GM08714 (cell line): ENCODE measurements at regions not wholly inside any gene's neighbourhood (a gene's known extent, or its start where the extent isn't known, plus 50 kb on each side); places are given as distances from the start of the nearest gene placed in this dataset.

Experiments
- H3K4me3 ChIP-seq: fragments of 200-500 bp; sonication (Bioruptor generic); 2 replicates; pipeline ENCODE4 v1.5.1; 2014; ENCODE audit warnings: mild to moderate bottlenecking, low read length, inconsistent platforms
- ZNF274 ChIP-seq: IDR thresholded peaks from 2 replicates; pipeline ENCODE4 v1.6.1; 2012; ENCODE audit warnings: mild to moderate bottlenecking, low read depth, low read length

GRCh38 chr3:64359735-64360134 is 134.5 kb upstream of the PRICKLE2 start:
- TF ChIP-seq ZNF274 = no peak
- no peak overlapping the region for H3K4me3 ChIP-seq

GRCh38 chr3:64358853-64359252 is 133.6 kb upstream of the PRICKLE2 start:
- H3K4me3 ChIP-seq = no peak overlapping the region
- no peak for TF ChIP-seq ZNF274

- no peak overlapping the region for H3K4me3 ChIP-seq
- TF ChIP-seq ZNF274 = no peak
Observed at GRCh38 chr3:64358176-64358575, 132.9 kb upstream of the PRICKLE2 start.

GRCh38 chr3:64357481-64357880 is 132.2 kb upstream of the PRICKLE2 start:
- no peak overlapping the region for H3K4me3 ChIP-seq
- no peak for TF ChIP-seq ZNF274

DNA sequence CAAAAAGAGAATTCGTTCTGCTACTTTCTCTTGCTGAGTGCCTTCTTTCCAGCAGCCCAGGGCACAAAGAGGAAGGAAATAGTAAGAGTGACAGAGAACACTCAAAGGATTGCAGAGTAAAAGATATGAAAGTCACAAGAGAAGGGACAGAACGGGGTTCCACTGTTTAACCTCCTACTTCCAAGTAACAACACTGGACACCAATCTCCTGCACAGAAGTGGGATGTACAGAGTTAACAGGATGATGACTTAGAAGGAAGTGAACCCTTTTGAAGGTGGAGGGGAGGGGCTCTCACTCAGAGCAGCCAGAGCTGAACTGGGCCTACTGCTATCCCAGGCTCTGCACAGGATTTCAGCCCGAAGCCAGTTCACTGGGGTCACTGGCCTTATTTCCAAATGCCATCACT is 130.1 kb upstream of the PRICKLE2 start:
- no peak overlapping the region for H3K4me3 ChIP-seq
- no peak for TF ChIP-seq ZNF274

DNA sequence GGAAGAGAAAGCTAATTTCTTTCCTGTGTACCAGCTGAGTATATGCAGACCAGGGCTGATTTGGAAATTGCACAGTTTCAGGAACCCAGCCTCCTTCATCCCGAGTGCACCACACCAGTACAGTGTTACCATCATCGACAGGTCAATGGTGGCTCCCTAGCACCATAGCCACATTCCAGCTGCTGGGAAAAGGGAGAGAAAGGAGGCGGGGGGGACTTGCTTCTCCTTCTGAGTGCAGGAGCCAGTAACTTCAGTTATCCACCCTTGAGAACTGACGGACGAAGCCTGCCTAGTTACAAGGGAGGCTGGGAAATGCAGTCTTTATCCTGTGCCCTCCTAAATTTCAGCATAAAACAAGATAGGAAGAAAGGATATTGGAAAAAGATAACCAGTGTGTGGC is 129.7 kb upstream of the PRICKLE2 start:
- TF ChIP-seq ZNF274 = no peak
- H3K4me3 ChIP-seq = no peak overlapping the region

DNA sequence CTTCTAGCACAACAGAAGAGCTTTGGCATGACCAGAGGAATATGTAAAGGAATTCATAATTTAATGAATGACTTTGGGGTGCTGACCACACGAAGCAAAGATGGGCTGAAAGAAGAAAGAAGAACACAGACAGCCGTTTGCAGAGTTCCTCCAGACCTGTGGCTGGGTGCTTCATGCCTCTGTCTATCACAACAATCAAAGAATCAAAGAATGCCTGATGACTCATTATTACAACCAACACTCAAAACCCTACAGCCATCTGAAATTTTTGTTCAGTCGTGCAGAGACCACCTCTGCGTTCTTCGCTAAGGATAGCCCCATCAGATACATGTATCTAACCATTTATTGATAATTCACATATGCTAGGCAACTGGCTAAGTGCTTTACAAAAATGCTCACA is 129.0 kb upstream of the PRICKLE2 start:
- no peak overlapping the region for H3K4me3 ChIP-seq
- TF ChIP-seq ZNF274 = no peak

GRCh38 chr3:64353226-64353625 is 128.0 kb upstream of the PRICKLE2 start:
- no peak overlapping the region for H3K4me3 ChIP-seq
- TF ChIP-seq ZNF274 = no peak

GRCh38 chr3:64352639-64352992 is 127.3 kb upstream of the PRICKLE2 start:
- H3K4me3 ChIP-seq = no peak overlapping the region
- no peak for TF ChIP-seq ZNF274

GRCh38 chr3:64351713-64352638 is 126.7 kb upstream of the PRICKLE2 start:
- H3K4me3 ChIP-seq = no peak overlapping the region
- no peak for TF ChIP-seq ZNF274

- no peak for TF ChIP-seq ZNF274
- H3K4me3 ChIP-seq = no peak overlapping the region
Observed at GRCh38 chr3:64349551-64349950, 124.3 kb upstream of the PRICKLE2 start.

DNA sequence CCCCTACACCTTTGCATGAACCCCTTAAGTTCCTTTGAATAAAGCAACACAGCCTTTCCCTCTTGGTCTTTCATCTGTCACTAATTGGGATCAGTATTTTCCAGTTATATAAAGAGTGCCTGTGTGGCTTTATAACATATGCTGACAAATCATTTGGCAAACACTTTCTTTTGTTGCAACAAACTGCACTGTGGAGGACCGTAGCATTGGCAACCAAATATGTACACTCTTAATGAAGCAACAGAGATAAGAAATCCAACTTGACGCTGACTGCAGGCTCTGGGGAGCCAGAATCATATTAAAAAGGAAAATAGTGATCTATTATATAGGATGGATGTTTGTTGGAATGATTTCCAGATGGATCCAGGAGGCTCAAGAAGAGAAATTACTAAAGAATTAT is 120.1 kb upstream of the PRICKLE2 start:
- no peak overlapping the region for H3K4me3 ChIP-seq
- no peak for TF ChIP-seq ZNF274

- H3K4me3 ChIP-seq = no peak overlapping the region
- no peak for TF ChIP-seq ZNF274
Observed at GRCh38 chr3:64344721-64345207, 119.5 kb upstream of the PRICKLE2 start.

- TF ChIP-seq ZNF274 = no peak
- H3K4me3 ChIP-seq = no peak overlapping the region
Observed at GRCh38 chr3:64343689-64344430, 118.6 kb upstream of the PRICKLE2 start.
